VCaP (cell line): ENCODE measurements at regions not wholly inside any gene's neighbourhood (a gene's known extent, or its start where the extent isn't known, plus 50 kb on each side); places are given as distances from the start of the nearest gene placed in this dataset.
A peak's percentile ranks its signal among the peaks of the same experiment; 100 is the strongest.

Experiments
- H3K27ac ChIP-seq: fragments of 450-650 bp; 2 replicates; pipeline ENCODE4 v1.5.1; 2017
- CTCF ChIP-seq: fragments of 450-650 bp; conservative IDR thresholded peaks from 2 replicates; pipeline ENCODE4 v1.5.1; 2017; ENCODE audit warnings: mild to moderate bottlenecking, moderate library complexity

- TF ChIP-seq CTCF, result no peak
- peak overlapping the region; percentile 96 for H3K27ac ChIP-seq
These were observed 51.0 kb upstream of the RAB27B start for GRCh38 chr18:54777118-54777791.

- peak overlapping the region; percentile 96 for H3K27ac ChIP-seq
- no peak for TF ChIP-seq CTCF
These were observed 50.3 kb upstream of the RAB27B start for GRCh38 chr18:54777989-54778388.
